GM18499 (cell line): ENCODE measurements at regions not wholly inside any gene's neighbourhood (a gene's known extent, or its start where the extent isn't known, plus 50 kb on each side); places are given as distances from the start of the nearest gene placed in this dataset.

Source experiments
- ATAC-seq: cut with Tn5 transposase; IDR thresholded peaks from one replicate; pipeline ENCODE4 v1.9.1; 2021; ENCODE audit warnings: moderate number of reproducible peaks; ENCODE audit not compliant: insufficient read depth, unreplicated experiment

DNA sequence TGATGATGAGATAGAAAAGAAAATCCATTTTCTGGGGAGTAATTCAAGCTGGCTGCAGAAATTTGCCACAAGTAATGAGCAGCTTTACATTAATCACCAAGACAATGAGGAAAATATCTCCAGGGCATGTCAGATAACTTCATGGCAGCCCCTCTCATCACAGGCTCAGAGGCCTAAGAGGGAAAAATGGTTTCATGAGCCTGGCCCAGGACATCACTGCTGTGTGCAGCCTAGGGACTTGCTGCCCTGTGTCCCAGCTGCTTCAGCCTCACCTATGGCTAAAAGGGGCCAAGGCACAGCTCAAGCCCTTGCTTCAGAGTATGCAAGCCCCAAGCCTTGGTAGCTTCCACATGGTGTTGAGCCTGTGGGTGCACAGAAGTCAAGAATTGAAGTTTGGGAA, 161.7 kb downstream of the OPA1 start:
- no peak for ATAC-seq

DNA sequence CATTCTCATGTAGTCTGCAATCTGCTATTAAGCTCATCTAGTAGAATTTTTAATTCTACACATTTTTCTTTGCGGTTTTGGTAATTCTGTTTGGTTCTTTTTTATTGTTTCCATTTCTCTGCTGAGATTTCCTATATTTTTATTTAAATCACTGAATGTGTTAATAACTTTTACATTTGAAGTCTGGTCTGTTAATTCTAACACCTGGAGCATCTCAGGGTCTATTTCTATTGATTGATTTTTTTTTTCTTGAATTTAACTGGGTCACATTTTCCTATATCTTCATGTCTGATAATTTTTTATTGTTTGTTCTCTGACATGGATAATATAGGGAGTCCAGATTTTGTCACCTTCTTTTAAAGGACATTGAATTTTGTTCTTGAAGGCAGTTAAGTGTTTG, 163.5 kb downstream of the OPA1 start:
- ATAC-seq = no peak

DNA sequence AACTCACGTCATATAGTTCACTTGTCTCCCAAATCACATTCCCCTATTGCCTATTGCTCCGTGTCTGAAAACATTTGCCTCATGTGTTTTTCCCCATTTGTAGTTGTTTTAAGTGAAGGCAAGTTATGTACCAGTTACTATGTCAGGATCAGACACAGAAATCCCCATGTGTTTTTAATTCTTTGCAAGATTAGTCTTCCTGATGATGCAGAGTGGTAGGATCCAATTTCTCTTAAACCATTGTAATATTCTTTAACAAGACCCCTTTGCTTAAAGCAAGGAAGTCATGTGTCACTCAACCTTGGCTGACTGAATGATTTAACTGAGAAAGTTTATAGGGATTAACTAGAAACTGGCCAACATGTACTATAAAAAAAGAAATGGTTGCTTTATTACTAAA, 164.4 kb downstream of the OPA1 start:
- ATAC-seq = no peak

DNA sequence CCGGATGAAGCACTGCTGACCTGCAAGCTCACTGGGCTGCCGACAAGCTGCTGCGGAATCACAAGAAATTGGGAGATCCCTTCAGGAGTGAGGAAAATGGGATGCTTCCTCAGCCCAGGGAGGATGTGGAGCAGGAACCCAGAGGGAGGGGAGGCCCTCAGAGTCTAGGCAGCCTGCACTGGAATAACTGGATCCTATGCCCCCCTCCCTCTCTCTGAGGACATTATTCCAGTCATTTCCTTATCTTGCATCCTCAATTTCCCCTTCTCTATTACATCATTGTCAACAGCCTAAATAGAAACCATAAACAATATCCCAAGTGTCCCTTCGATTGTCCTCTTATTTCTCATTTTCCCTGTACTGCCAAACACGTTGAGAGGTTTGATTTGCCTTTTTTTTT, 169.0 kb downstream of the OPA1 start:
- no peak for ATAC-seq

DNA sequence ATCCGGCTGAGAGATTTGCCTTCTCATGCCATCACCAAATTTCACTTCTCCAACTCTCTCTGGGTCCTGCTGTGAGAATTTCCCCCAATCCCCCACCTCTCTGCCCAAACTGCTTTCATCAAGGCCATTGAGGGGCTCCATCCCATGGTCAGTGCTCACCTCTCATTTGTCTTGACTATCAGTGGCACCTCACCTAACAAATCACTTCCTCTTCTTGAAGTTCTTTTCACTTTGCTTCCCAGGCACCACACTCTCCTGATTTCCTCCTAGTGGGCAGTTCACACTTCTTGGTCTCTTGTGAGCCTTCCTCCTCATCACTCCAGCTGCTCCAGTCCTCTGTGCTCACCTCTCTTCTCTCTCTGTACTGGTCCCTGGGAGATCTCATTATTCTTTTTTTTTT, 169.6 kb downstream of the OPA1 start:
- ATAC-seq = no peak

DNA sequence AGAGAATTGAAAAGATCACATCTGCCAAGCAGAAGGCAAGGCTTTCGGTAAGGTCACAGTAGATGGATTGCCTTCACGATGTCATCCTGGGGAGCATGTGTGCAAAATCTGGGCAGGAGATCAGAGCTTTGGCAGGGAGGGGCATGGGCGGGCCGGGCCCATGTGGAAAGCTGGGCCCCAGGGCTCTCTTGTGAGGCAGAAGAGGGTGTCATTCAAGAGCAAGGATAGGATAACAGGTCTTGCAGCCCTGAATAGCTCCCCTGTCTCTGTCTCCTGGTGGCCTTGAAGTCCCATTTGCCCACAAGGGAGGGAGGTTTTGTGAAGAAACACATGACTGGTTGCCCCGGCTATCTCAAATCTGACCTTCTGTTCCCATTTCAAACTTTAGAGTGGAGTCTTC, 172.0 kb downstream of the OPA1 start:
- no peak for ATAC-seq

DNA sequence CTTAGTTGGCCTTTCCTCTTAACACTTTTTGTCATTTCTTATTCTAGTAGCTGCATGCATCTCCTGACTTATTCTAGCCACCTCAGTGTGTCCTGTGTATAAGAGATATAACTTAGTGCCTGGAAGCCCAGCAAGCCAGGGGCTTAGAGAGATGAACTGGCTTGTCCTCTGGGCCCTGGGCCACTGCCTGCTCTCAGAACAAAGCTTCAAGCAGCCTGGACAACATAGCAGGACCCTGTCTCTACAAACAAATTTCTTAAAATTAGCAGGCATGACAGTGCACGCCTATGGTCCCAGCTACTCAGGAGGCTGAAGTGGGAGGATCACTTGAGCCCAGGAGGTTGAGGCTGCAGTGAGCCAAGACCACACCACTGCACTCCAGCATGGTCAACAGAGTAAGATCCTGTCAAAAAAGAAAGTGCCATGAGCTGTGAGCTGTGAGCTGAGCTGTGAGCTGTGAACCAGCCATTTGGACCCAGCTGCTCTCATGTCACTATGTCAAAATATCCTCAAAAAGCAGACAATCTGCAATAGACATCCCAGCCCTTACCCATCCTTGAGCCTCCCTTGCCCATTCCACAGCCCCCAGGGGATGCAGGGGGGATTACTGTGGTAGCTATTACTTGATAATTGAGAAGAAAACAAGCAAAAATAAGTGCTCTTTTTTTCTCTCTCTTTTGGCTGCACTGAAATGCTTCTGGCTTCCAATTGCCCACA, 174.5 kb downstream of the OPA1 start:
- ATAC-seq = no peak

DNA sequence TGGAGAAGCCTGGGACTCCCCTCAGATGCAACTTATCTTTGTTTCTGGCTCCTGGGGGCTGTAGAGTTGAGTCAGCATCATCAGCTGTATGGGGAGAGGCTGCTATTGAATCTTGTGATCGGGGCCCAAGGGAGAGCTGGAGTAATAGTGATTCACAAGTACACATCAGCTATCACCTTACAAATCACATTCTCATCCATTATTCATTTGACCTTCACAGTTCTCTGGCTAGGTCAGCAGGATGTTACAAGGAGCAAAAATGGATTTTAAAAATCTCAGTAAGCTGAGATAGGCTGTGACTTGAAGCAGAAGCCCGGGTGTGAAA, 175.0 kb downstream of the OPA1 start:
- no peak for ATAC-seq

DNA sequence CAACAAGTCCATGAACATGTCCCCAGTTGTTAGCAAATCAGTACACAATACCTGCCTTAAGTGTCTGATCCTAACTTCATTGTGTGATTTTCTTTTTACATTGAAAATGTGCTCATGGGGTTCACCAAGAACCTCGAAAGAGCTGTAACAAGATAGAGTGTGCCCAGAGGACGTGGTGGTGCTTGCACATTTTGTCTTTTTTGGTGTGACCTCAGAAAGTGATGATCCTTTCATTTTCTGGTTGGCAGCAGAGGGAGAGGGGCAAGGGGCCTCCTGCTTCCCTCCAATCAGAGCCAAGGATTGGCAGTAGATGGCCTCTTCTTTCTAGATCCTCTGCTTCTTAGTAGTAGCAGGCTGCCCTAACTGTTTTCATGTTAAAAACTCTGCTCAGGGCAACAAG, 176.4 kb downstream of the OPA1 start:
- ATAC-seq = no peak

DNA sequence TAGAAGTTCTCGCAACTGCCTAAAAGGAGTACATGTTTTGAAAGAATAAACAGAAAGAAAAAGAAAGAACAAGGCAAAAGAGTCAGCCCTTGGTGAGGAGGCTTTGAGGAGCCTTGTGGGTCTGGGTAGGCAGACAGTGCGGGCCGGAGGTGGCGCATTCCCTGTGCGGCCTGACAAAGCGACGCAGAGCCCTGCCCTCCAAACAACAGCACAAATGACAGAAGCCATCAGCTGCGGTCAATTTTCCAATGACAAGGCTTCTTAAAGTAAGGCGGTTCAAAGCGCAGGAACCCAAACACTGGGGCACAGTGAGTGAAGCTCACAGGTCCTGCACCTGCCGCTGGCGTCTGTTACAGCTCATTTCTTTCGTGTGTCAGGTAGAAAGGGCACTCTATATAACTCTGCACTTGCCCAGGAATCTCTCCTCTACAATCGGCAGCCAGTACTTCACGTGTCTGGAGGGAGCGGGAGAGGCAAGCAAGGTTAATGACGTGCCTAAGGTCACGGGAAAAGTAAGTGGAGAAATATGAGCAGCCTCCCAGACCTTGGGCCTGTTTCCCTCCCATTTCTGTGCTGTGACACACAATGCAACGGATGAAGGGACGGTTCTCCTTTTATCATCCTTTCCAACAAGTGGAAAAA, 178.1 kb downstream of the OPA1 start:
- no peak for ATAC-seq

DNA sequence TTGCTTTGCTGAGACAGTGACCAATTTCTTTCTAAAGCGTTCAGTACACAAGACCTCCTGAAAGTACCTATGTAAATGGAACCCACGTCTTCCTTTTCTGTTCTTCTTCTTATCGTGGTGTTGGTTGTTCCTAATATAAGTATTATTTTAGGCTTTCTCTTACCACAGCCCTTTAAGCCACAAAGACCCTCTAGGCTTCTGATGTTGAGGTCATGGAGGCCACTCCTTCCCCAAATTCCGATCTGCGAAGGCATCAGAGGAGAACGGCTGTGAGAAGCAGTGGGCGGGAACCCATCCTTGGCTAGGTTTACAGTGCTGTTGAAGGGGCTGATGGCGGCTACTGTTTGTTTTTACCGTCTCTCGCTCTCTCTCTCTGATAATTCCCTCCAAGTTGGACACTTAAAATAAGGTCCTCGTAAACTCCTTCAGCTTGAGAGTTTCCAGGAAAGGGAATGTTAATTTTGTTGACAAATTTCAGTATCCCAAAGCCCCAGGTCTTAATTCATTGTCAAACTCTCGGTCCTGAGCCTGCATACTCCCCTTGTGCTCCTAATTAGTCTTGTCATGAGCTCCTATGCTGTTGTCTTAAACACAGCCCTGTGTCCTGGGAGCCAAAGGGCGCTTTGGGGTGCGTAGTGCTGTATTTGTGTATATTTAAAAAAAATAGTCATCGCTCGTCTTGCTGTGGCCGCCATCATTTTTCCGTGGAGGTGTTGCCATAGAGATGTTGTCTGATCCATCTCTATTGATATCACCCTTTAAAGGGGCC, 178.8 kb downstream of the OPA1 start:
- no peak for ATAC-seq

DNA sequence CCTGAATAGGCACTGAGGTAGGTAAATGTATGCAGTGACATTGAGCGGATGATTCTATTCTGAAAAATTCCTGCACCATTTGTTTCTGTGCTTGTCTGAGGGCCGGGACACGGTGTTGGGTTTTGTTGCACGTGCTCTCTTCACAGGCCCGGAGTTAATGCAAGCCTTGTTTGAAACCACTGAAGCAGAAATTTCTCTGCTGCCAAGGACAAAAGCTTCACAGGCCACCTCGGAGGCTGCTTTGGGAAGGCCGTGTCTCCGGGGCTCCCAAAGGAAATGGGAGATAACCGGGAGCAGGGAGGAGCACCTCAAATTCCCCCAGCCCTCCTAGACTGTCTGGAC, 179.4 kb downstream of the OPA1 start:
- no peak for ATAC-seq

DNA sequence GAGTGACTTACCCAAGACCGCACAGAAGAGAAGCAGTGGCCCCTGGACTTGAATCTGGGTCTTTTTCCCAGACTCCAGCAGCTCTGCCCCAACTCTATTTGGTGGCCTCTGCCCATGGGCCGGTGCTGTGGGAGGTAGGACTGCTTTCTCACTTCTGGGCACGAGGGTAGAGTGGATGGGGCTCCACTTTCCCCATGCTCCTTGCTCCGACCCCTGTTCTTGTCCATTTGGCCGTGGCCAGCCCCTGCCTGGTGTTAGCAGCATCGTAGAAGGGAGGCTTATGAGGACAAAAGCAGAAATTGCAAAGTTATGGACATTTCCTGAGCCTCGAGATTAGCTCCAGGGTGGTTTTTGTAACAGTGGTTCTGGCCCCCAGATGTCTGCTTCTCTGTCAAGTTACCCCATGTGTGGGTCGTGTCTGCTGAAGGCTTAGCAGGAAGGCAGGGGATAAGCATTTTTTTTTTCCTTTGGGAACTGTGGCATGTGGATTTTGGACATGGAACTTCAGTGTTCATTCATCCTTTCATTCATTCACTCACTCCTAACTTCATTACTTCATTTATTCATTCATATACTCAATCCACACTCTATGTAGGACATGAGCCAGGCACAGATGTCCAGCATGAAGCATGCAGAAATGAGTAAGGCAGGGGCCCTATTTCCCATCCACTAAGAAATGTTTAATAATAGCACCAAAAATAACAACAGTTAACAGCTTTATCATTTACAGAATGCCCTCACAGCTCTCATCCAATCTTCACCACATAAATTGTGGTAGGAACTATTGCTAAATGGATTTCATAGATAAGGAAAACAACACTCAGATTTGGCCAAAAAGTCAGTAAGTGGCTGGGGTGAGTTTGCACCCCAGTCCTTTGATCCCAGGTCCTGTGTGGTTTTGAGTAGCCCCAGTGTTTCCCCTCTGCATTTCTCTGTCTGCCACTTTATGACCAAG, 180.5 kb downstream of the OPA1 start:
- ATAC-seq = no peak

DNA sequence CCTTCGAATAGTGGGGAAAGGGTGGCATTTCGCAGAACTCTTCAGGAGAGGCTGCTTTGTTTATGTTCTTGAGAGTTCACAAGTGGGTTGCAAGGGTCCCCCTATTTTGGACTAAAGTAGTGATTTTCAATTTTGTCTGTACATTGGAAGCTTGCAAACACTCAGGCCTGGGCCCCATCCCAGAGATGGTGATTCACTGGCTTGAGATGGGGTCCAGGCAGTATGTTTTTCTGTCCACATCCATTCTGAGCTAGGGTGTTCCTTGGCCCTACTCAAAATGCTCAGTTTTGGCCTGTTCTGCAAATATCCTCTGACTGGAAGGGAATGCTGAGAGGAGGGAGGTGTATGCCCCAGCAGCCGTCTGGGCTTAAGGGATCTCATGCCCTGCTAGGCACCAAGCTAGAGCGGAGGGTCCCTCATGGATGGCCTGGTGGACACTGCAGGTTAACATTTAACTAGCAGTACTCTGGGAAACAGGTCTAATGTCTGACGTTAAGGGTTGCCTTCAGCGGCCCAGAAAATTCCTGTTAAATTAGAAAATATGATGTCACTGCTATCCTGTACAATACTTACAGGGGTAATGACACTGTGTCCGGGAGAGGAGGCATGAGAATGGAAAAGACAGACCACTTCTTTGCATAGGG, 181.4 kb downstream of the OPA1 start:
- ATAC-seq = no peak

DNA sequence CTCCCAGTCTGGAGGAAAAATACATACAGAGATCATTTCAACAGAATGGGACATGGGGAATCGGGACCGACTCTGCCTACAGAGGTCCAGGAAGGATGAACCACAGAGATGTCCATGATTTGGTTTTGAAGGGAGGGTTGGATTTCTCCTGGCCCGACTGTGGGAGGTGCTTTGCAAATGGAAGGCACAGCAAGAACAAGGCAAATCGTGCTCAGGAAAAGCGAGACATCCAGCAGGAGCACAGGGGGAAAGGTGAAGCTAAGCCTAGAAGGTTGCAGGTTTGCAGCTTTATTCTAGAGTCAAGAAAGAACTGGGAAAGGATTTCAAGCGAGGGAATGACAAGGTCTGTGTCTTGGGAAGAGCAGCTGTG, 181.9 kb downstream of the OPA1 start:
- no peak for ATAC-seq

DNA sequence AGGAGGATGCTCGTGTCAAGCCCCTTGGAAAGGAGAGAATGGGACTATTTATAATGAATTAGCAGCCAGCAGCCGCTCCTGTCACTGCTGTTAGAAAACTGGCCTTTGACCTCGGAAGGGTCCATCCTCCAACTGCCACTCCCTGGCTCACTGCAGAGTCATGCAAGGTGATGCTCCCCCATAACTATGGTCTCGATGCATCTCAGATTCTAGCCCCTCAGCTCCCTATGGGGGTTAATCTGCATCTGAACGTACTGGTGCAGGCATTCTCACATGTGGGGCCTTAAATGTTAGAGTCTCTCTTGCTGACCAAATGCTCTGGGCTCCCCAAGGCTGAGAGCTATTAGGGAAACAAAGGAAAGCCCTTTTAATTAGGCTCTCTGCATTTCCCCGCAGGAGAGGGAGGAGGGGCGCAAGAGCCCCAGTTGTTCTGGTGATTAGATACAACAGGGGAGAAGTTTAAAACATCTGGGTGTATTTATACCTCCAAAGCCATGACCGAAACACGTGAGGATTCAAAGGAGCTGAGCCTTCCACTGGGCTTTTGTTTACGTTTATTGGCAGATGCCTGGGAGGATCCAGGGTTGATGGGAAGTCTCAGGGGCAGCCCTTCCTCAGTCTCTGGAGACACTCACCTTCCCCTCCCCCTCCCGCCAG, 182.5 kb downstream of the OPA1 start:
- ATAC-seq = no peak

DNA sequence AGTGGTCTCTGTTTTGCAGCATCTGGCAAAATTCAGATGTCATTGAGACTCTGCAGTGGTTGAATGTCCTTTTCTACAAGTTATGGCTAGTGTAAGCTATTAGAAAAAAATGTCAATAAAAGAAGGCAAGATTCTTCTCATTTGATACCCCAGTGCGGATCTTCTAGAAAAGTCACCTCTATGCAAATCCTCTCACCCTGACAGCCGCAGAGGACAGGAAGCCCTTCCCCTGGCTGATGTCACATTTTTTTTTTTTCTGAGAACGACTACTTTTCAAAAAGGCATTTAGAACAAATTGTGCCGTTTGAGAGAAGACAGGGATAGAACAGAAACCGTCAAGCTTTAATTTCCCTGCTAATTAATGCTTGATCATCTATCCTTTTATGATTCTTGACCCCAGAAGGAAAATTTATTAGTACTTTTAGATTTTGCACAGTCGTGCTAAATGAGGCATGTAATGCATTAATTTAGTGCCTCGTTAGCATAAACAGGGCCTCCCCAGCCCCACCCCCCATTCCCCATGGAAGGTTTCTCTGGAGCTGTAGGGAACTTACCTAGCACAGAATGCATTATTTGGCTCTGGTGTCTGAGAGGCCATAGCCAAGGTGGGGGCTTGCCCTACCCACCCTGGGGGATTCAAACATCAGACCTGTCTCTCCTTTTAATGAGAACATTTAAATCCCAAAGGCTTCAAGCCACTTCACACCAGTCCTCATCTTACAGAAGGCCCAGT, 183.8 kb downstream of the OPA1 start:
- ATAC-seq = no peak

DNA sequence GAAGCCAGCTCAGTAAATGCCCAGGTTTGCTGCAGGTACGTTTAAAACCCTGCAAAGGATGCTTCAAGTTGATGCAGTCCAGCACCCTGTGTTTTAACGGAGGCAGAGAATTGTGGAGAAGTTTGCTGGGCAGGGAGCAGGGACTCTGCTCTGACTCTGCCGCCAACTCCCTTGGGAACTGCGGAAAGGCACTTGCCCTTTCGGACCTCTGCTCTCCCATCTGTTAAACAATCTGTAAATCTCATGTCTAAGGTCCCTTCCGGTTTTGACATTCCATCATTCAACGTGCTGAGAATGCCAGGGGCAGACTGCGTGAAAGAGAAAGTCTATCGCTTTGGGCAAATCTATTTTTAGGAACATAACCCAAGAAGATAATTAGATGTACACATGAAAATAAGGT, 184.5 kb downstream of the OPA1 start:
- no peak for ATAC-seq

DNA sequence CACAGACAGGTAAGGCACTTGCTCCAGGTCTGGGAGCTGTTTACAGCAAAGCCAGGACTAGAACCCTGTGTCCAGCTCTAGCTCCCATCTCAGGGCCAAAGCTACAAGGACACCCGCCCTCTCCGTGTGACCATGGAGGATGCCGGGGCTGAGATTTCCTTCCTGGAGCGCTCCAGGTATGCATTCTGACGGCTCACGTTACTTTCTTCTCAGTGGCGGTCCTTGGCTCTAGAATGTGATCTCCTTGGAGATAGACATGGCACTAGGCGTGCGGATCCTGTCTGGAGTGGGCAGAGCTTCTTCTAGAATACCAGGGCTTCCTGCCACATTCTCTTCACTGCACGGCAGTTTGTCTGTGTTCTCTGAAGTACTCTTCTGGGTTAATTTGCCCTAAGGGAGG, 185.7 kb downstream of the OPA1 start:
- no peak for ATAC-seq
